ENCODE measurements at regions not wholly inside any gene's neighbourhood (a gene's known extent, or its start where the extent isn't known, plus 50 kb on each side); places are given as distances from the start of the nearest gene placed in this dataset.

- TF ChIP-seq, protein P1, sequence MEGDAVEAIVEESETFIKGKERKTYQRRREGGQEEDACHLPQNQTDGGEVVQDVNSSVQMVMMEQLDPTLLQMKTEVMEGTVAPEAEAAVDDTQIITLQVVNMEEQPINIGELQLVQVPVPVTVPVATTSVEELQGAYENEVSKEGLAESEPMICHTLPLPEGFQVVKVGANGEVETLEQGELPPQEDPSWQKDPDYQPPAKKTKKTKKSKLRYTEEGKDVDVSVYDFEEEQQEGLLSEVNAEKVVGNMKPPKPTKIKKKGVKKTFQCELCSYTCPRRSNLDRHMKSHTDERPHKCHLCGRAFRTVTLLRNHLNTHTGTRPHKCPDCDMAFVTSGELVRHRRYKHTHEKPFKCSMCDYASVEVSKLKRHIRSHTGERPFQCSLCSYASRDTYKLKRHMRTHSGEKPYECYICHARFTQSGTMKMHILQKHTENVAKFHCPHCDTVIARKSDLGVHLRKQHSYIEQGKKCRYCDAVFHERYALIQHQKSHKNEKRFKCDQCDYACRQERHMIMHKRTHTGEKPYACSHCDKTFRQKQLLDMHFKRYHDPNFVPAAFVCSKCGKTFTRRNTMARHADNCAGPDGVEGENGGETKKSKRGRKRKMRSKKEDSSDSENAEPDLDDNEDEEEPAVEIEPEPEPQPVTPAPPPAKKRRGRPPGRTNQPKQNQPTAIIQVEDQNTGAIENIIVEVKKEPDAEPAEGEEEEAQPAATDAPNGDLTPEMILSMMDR (IDR thresholded peaks at IDR 0.05): no peak
- no peak for TF ChIP-seq POLR2A (IDR thresholded peaks at IDR 0.05)
Observed at GRCh38 chr13:53494406-53494805, 465.8 kb downstream of the OLFM4 start.
